Dermis microvascular lymphatic vessel endothelial cell (primary cell): ENCODE measurements at regions not wholly inside any gene's neighbourhood (a gene's known extent, or its start where the extent isn't known, plus 50 kb on each side); places are given as distances from the start of the nearest gene placed in this dataset.
"Not testable (repeated sequence)": the region's sequence is repeated elsewhere in the genome, so short reads cannot be mapped to it uniquely, and the experiment has no call there.

Experiments used
- DNase-seq, 2 donors: peaks; one replicate each; pipeline versions ENCODE4 v3.0.0 to v3.0.0-alpha.2; 2010; ENCODE audit warnings: low read depth in 2 of 2

GRCh38 chr6:145532361-145532760 lies 203.0 kb downstream of the EPM2A start:
- no peak for DNase-seq

- no peak for DNase-seq
Observed at GRCh38 chr6:145534989-145535388, 200.3 kb downstream of the EPM2A start.

- no peak for DNase-seq
Observed at GRCh38 chr6:145538989-145539388, 196.3 kb downstream of the EPM2A start.

- no peak for DNase-seq
Observed at GRCh38 chr6:145539831-145540230, 195.5 kb downstream of the EPM2A start.

GRCh38 chr6:145540741-145541140 lies 194.6 kb downstream of the EPM2A start:
- no peak for DNase-seq

DNA sequence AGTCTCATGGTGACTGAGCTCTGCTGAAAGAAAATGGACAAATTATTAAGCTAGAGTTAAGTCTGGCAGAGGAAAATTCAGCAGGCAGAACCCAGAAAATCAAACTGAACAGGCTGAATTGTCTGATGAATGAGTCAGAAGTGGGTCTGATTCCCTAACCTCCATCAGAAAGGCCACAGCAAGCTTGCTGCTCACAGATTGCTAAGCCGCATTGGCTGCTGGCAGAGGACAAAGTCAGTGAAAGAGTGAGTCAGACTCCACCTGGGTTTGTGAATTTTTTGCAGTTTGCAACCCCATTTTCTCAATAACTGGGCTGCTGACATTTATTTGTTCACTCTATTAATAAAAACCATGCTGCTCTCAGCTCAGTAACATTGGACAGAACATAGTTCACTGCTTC lies 191.3 kb downstream of the EPM2A start:
- no peak for DNase-seq

DNA sequence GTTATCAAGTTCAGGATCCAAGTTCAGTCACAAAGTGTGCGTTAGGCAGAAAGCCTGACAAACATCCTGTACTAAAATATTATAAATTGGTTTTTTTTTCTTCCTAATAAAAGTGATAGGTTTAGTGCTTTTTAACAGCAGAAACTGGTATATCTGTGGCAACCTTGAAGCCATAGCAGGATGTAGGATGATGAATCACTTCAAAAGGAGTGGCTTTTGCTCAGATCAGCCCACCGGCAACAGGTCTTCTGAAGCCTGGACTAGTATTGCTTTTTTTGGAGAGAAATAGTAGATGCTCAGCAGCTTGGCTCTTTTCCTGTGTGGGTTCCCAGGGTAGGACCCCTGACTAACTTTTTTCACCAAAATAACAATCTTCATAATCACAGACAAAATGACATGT lies 190.8 kb downstream of the EPM2A start:
- no peak for DNase-seq

- DNase-seq = no peak
Observed at GRCh38 chr6:145546265-145546664, 189.1 kb downstream of the EPM2A start.

- no peak for DNase-seq
Observed at GRCh38 chr6:145547594-145548335, 187.6 kb downstream of the EPM2A start.

- no peak for DNase-seq
Observed at GRCh38 chr6:145548933-145549648, 186.2 kb downstream of the EPM2A start.

GRCh38 chr6:145551164-145551563 lies 184.2 kb downstream of the EPM2A start:
- no peak for DNase-seq

DNA sequence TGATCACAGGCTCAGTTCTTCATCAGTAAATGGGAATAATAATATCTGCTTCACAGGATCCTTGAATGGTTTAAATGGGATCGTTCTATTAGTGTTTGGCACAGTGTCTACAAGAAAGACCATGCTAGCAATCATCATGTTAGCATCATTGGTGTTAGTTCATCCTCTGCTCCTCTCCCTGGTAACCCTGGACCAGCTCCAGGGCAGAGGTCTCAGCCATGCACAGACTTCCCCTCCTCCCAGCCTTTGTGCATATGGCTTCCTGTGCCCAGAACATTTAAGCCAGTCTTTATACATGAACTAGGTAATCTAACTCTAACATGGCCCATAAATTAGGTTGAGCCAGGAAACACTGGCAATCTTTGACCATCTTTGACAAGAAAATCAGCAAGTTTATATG lies 180.2 kb downstream of the EPM2A start:
- DNase-seq = no peak

- no peak for DNase-seq
Observed at GRCh38 chr6:145557474-145557873, 177.8 kb downstream of the EPM2A start.

DNA sequence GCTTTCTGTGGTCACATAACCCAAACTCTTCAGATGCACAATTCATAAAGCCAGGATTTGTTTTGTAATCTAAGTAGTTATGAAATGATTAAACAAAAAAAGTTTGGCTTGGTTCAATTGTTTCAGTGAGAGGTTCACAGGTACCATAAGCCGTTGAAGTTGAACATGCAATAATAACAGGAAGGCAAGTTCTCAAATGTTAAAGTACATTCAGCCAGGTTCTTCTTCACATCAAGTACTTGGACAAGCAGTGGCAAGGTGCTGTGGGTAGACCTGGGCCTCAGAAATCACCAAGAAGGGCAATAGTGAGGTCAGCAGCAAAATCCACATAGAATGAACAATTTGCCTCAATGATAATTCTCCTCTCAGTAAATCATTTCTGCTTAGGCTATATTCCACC lies 175.5 kb downstream of the EPM2A start:
- DNase-seq = no peak

DNA sequence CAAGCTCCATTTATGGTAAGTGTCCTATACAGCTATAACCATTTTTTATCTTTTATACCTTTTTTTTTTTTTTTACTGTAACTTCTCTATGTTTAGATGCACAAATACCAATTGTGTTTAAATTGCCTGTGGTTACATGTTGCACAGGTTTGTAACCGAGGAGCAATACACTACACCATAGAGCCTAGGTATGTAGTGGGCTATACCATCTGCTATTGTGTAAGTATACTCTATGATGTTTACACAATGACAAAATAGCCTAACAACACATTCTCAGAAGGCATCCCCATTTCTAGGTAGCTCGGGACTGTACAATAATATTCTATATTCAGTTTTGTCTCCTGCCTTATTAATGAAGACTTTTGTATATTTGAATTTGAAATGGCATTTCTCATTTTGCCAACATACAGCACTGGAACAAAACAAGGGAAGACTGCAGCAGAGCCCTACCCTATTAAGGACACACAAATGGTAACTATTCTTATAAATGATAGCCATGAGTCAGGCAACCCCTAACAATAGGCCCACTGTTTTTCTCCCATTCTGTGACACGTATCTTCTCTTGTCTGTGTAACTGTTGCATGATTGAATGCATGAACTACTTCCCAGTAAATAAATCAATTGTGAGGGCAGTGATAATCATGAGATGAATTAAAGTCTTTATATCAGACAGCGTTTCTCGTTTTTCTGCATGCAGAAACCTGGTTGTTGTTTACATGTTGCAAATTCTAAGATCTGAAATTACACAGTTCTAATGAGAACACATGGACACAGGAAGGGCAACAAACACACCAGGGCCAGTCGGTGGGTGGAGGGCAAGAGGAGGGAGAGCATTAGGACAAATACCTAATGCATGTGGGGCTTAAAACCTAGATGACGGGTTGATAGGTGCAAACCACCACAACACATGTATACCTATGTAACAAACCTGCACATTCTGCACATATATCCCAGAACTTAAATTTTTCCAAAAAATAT lies 173.9 kb downstream of the EPM2A start:
- no peak for DNase-seq

- no peak for DNase-seq
Observed at GRCh38 chr6:145562771-145563615, 172.3 kb downstream of the EPM2A start.

DNA sequence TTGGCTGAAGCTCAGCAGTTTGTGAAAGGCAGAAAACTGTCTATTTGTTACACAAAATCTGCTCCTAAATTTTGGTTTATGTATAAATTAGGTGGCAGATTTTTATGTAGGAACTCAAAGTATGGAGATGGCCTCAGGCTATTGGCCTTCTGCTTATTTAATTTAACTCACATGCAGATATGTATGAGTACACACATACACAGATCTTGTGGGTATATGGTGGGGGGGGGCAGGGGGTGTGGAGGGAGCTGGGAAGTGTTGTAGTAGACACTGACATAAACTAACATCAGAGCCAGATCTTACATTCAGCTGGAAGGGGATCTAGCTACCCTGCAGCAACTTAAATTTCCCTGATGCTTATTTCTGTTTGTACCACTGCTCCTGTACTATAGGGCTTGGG lies 170.8 kb downstream of the EPM2A start:
- no peak for DNase-seq

DNA sequence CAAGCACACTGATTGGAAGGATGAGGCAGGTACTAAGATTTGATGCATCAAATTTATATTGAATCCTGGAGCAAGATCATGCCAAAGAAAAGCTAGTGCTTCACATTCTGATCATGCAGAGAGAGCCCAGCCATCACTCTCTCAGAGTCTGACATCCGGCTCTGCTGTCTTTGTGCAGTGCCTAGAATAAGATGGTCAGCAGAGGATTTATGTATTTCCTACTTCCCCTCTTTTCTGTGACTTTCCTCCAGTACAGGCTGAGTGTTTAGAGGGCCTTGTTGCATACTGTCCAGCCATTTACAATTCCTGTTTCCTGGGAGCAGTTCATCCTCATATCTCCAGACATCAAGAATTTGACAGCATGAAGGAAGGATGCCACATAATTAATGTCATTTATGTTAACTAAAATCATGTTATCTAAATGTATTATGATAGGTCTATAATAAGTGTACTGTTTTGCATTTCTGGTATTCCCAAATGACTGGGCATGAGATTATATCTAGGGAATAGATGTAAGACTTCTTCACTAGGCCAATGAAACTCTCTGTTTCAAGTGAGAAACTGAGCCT lies 167.6 kb downstream of the EPM2A start:
- no peak for DNase-seq

DNA sequence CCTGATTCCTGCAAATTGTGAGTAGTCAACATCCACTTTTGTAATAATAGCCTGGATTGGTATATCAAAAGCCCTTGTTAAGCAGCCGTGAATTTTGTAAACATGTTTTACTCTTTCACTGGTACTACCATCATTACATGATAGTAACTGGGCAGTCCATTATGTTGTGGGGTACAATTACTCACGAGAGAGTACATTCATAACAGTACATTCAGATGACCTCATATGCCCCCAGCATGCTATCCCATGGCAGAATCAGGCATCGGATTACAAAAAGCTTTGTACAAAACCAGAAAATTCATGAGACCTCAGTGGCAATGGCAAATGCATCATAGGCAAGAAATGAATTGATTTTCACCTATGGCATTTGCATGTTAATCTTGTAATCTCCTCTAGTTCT lies 166.2 kb downstream of the EPM2A start:
- DNase-seq = no peak

- DNase-seq = not testable (repeated sequence)
Observed at GRCh38 chr6:145570336-145570735, 165.0 kb downstream of the EPM2A start.

DNA sequence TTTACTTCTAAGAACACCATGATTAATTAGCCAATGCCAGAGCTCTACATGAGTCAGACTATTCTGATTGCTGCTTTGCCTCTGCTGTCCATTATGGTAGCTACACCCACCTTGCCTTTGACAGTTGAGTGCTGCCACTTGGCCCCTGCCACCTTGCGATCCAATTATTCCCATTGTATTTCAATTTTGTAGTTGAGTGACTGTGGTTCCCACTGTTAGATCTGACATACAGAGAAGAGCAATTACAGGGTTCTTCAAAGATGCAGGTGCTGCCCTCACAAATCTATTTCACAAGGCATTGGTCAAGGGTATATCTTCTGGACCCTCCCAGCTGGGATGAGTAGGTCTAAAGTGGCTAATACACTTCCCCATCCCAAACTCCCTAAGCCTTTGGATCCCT lies 161.1 kb downstream of the EPM2A start:
- DNase-seq = not testable (repeated sequence)
